CD4-positive, alpha-beta T cell (primary cell): ENCODE measurements at regions not wholly inside any gene's neighbourhood (a gene's known extent, or its start where the extent isn't known, plus 50 kb on each side); places are given as distances from the start of the nearest gene placed in this dataset.

Source experiments
- ATAC-seq: fragments of 200-7000 bp; cut with Tn5 transposase; one replicate; pipeline ENCODE4 v1.10.0; 2022; ENCODE audit warnings: mild to moderate bottlenecking; ENCODE audit not compliant: poor library complexity
- CTCF ChIA-PET: fragments of 350-600 bp; sonication (Branson Sonifier 250); formaldehyde crosslinking; loops from one replicate; lab custom pipeline; 2021; ENCODE audit warnings: antibody characterized with exemption, inconsistent platforms; lab: Charles Lee
- POLR2A ChIA-PET: fragments of 350-600 bp; sonication (Branson Sonifier 250); formaldehyde crosslinking; loops from one replicate; lab custom pipeline; 2021; ENCODE audit warnings: antibody characterized with exemption, inconsistent platforms; lab: Charles Lee
- DNase-seq, 14 experiments: peaks; one replicate each; pipeline ENCODE4 v3.0.0-alpha.2; 2013 to 2020; ENCODE audit warnings: mixed read lengths in 2 of 14
- H3K27ac ChIP-seq, 2 donors: one replicate each; pipeline versions ENCODE4 v1.5.1 to v1.7.0; 2013; ENCODE audit warnings: low read length in 2 of 2, low read depth in 1 of 2, mild to moderate bottlenecking in 1 of 2
- H3K27me3 ChIP-seq, 2 experiments: 1 replicate in 1 of 2; 2 replicates in 1 of 2; pipeline versions ENCODE4 v1.6.1 to v1.7.0; 2013; ENCODE audit warnings: low read length in 2 of 2, control low read depth in 1 of 2, mild to moderate bottlenecking in 1 of 2, moderate library complexity in 1 of 2; ENCODE audit not compliant: insufficient read depth in 2 of 2, control insufficient read depth in 1 of 2
- H3K36me3 ChIP-seq: one replicate; pipeline ENCODE4 v1.6.1; 2013; ENCODE audit warnings: low read length, control low read depth; ENCODE audit not compliant: insufficient read depth
- H3K4me1 ChIP-seq: one replicate; pipeline ENCODE4 v1.6.1; 2013; ENCODE audit warnings: low read length, control low read depth; ENCODE audit not compliant: insufficient read depth
- H3K4me3 ChIP-seq: one replicate; pipeline ENCODE4 v1.5.1; 2013; ENCODE audit warnings: mild to moderate bottlenecking, low read length, moderate library complexity
- H3K9me3 ChIP-seq, 2 experiments: 1 replicate in 1 of 2; 2 replicates in 1 of 2; pipeline versions ENCODE4 v1.6.1 to v1.7.0; 2013; ENCODE audit warnings: low read length in 2 of 2, mild to moderate bottlenecking in 2 of 2, control low read depth in 1 of 2, moderate library complexity in 1 of 2; ENCODE audit not compliant: control insufficient read depth in 1 of 2, insufficient read depth in 1 of 2
- H3K27ac Mint-ChIP-seq: one replicate; pipeline ENCODE4 v1.8.0; 2020; ENCODE audit warnings: mixed read lengths
- H3K27me3 Mint-ChIP-seq: one replicate; pipeline ENCODE4 v1.8.0; 2021; ENCODE audit warnings: mixed read lengths
- H3K36me3 Mint-ChIP-seq: one replicate; pipeline ENCODE4 v1.8.0; 2021; ENCODE audit warnings: low read depth, mixed read lengths
- H3K4me1 Mint-ChIP-seq: one replicate; pipeline ENCODE4 v1.8.0; 2021; ENCODE audit warnings: low read depth, mixed read lengths
- H3K4me3 Mint-ChIP-seq: one replicate; pipeline ENCODE4 v1.8.0; 2020; ENCODE audit warnings: mild to moderate bottlenecking, mixed read lengths
- H3K9me3 Mint-ChIP-seq: one replicate; pipeline ENCODE4 v1.8.0; 2020; ENCODE audit warnings: mixed read lengths
- CTCF ChIP-seq: fragments of 200-600 bp; IDR thresholded peaks from one replicate; pipeline ENCODE4 v1.8.0; 2022; ENCODE audit warnings: antibody characterized with exemption, mild to moderate bottlenecking
- intact Hi-C, 2 experiments: fragments of 100-400 bp; cut with DNase I in 1 of 2; cut with micrococcal nuclease in 1 of 2; formaldehyde crosslinking; loops; one replicate each; pipeline versions ENCODE4 v1.15.1 to v1.9.0; 2023 to 2025; cut with DNase I, micrococcal nuclease

DNA sequence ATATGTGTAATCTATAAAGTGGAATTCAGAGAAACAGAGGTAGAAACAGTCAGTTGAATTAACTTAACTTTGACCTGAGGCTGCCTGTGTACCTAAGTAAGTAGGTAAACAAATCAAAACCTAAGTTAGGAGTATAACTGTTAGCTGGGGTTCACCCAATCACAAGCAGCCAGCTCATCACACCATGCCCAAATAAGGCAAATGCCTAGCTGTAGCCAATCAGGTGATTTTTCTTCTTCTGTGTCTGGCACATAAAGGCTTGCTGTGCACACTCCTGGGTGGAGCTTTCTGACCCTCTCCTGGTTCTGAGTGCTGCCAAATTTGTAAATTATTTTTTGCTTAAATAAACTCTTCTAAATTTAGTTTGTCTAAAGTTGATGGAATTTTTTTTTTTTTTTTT is 54.7 kb upstream of the TRIM39 start:
- intact Hi-C loops = no loop called here
- H3K9me3 ChIP-seq = peaks cover 0 to 10% of the 10 kb centered on the region in 2 experiments
- H3K4me1 ChIP-seq = no peaks in the 10 kb centered on the region
- no peak overlapping the region for H3K4me3 Mint-ChIP-seq
- no peak overlapping the region for H3K27ac ChIP-seq
- no peak for DNase-seq
- H3K9me3 Mint-ChIP-seq = peaks cover 11% of the 10 kb centered on the region
- POLR2A ChIA-PET = no interaction called here
- CTCF ChIA-PET = interaction anchor here (1.1 kb wide), 1 partner anchor 53 kb away, joined by 3 read pairs; no protein-coding TSS in a partner anchor
- peaks cover 3% of the 10 kb centered on the region in 2 experiments for H3K27me3 ChIP-seq
- ATAC-seq = no peak
- peaks cover 5% of the 10 kb centered on the region for H3K36me3 Mint-ChIP-seq
- TF ChIP-seq CTCF = no peak
- no peak overlapping the region for H3K27ac Mint-ChIP-seq
- peaks cover 9% of the 10 kb centered on the region for H3K27me3 Mint-ChIP-seq
- H3K4me3 ChIP-seq = no peak overlapping the region
- no peaks in the 10 kb centered on the region for H3K4me1 Mint-ChIP-seq
- H3K36me3 ChIP-seq = no peaks in the 10 kb centered on the region

DNA sequence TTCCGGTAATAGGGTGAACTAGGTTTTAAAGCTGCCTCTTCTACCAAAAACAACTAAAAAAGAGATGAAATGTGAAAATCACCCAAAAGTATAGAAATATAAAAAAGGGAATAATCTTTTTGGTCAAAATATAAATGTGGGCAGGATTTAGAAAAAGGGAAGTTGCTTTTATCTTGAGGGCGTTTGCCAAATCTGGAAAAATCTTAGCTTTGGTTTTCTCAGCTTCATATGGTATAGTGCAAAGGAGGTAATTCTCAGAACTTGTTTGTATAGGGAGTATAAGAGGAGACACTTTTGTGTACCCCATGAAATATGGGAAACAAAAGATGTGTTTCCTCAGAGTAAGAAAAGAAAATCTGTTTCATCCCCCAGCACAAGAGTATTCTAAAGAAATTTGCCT is 54.2 kb upstream of the TRIM26 start:
- Histone ChIP-seq H3K4me3 (no peak overlapping the region), H3K9me3 (no peaks in the 10 kb centered on the region), H3K27me3 (peaks cover 0 to 3% of the 10 kb centered on the region in 2 experiments), H3K27ac (no peak overlapping the region), H3K4me1 (no peaks in the 10 kb centered on the region), H3K36me3 (peaks cover 2% of the 10 kb centered on the region)
- ATAC-seq (no peak), DNase-seq (no peak)
- Mint-ChIP-seq H3K4me1 (no peaks in the 10 kb centered on the region), H3K27ac (no peak overlapping the region), H3K9me3 (peaks cover 6% of the 10 kb centered on the region), H3K27me3 (peaks cover 9% of the 10 kb centered on the region), H3K4me3 (no peak overlapping the region), H3K36me3 (peaks cover 15% of the 10 kb centered on the region)
- ChIA-PET CTCF (no interaction called here), POLR2A (interaction anchor here (1.5 kb wide), 1 partner anchor 59 kb away, joined by 3 read pairs; no protein-coding TSS in a partner anchor)
- no peak for TF ChIP-seq CTCF
- intact Hi-C loops = no loop called here

DNA sequence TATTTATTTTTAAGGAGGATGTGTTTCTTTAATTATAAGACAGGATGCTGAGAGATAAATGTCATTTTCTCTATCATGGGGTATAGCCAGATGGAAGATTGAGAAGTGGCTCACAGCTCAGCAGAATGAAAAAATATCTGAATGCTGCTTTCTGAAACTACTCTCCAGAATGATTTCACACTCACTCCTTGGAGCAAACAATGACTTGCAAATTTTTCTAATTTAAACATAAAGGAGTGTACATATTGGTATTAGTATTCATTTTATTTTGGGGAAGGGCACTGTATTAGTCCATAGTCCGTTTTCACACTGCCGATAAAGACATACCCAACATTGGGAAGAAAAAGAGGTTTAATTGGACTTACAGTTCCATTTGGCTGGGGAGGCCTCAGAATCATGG is 52.4 kb upstream of the TRIM26 start:
- ChIA-PET POLR2A (no interaction called here), CTCF (no interaction called here)
- Histone ChIP-seq H3K27me3 (peaks cover 0 to 1% of the 10 kb centered on the region in 2 experiments), H3K27ac (no peak overlapping the region), H3K4me3 (no peak overlapping the region), H3K9me3 (no peaks in the 10 kb centered on the region), H3K4me1 (peaks cover 3% of the 10 kb centered on the region), H3K36me3 (peaks cover 2% of the 10 kb centered on the region)
- intact Hi-C loops = no loop called here
- DNase-seq (no peak), ATAC-seq (no peak)
- H3K27ac Mint-ChIP-seq = no peak overlapping the region
- H3K27me3 Mint-ChIP-seq = peaks cover 2% of the 10 kb centered on the region
- no peaks in the 10 kb centered on the region for H3K4me1 Mint-ChIP-seq
- TF ChIP-seq CTCF = no peak
- no peak overlapping the region for H3K4me3 Mint-ChIP-seq
- no peaks in the 10 kb centered on the region for H3K9me3 Mint-ChIP-seq
- H3K36me3 Mint-ChIP-seq = peaks cover 16% of the 10 kb centered on the region
